ENCODE measurements at regions not wholly inside any gene's neighbourhood (a gene's known extent, or its start where the extent isn't known, plus 50 kb on each side); places are given as distances from the start of the nearest gene placed in this dataset.
A peak's percentile ranks its signal among the peaks of the same experiment; 100 is the strongest.

GRCh38 chr10:61332581-61332980, 120.6 kb downstream of the TMEM26 start:
- Mint-ChIP-seq H3K4me3 (no peak overlapping the region), H3K9me3 (peaks cover 5 to 6% of the 10 kb centered on the region in 2 donors), H3K27me3 (ENCODE audit: low read depth) (no peaks in the 10 kb centered on the region), H3K36me3 (ENCODE audit: insufficient read depth in 2 of 2) (no peaks in the 10 kb centered on the region), H3K27ac (no peak overlapping the region), H3K4me1 (ENCODE audit: low read depth) (no peaks in the 10 kb centered on the region)
- ATAC-seq (replicated peaks in 1 of 2) (no peak), DNase-seq (no peak)

GRCh38 chr10:61330669-61331068, 122.5 kb downstream of the TMEM26 start:
- Mint-ChIP-seq H3K27me3 (ENCODE audit: low read depth) (peaks cover 13% of the 10 kb centered on the region), H3K4me1 (ENCODE audit: low read depth) (no peaks in the 10 kb centered on the region), H3K27ac (no peak overlapping the region), H3K4me3 (no peak overlapping the region), H3K36me3 (ENCODE audit: insufficient read depth in 2 of 2) (no peaks in the 10 kb centered on the region), H3K9me3 (peaks cover 5 to 6% of the 10 kb centered on the region in 2 donors)
- DNase-seq: no peak
- no peak for ATAC-seq (replicated peaks in 1 of 2)

GRCh38 chr10:61329854-61330253, 123.3 kb downstream of the TMEM26 start:
- H3K27me3 Mint-ChIP-seq (ENCODE audit: low read depth): peaks cover 13% of the 10 kb centered on the region
- no peaks in the 10 kb centered on the region for H3K4me1 Mint-ChIP-seq (ENCODE audit: low read depth)
- no peak overlapping the region for H3K27ac Mint-ChIP-seq
- H3K9me3 Mint-ChIP-seq: peaks cover 5 to 6% of the 10 kb centered on the region in 2 donors
- ATAC-seq (replicated peaks in 1 of 2): no peak
- H3K4me3 Mint-ChIP-seq: no peak overlapping the region
- no peaks in the 10 kb centered on the region for H3K36me3 Mint-ChIP-seq (ENCODE audit: insufficient read depth in 2 of 2)
- no peak for DNase-seq

- Mint-ChIP-seq H3K27ac (no peak overlapping the region), H3K9me3 (peaks cover 3 to 4% of the 10 kb centered on the region in 2 donors), H3K4me1 (ENCODE audit: low read depth) (no peaks in the 10 kb centered on the region), H3K27me3 (ENCODE audit: low read depth) (peaks cover 13% of the 10 kb centered on the region), H3K4me3 (no peak overlapping the region), H3K36me3 (ENCODE audit: insufficient read depth in 2 of 2) (no peaks in the 10 kb centered on the region)
- no peak for DNase-seq
- ATAC-seq (replicated peaks in 1 of 2): no peak
Measured at GRCh38 chr10:61325223-61325960, 127.8 kb downstream of the TMEM26 start.

- no peak for DNase-seq
- H3K27ac Mint-ChIP-seq: no peak overlapping the region
- peaks cover 13% of the 10 kb centered on the region for H3K27me3 Mint-ChIP-seq (ENCODE audit: low read depth)
- no peak for ATAC-seq (replicated peaks in 1 of 2)
- H3K9me3 Mint-ChIP-seq: peaks cover 0 to 3% of the 10 kb centered on the region in 2 donors
- H3K4me3 Mint-ChIP-seq: no peak overlapping the region
- H3K36me3 Mint-ChIP-seq (ENCODE audit: insufficient read depth in 2 of 2): no peaks in the 10 kb centered on the region
- no peaks in the 10 kb centered on the region for H3K4me1 Mint-ChIP-seq (ENCODE audit: low read depth)
Measured at GRCh38 chr10:61323726-61324125, 129.5 kb downstream of the TMEM26 start.

GRCh38 chr10:61321041-61321857, 131.9 kb downstream of the TMEM26 start:
- Mint-ChIP-seq H3K4me3 (no peak overlapping the region), H3K9me3 (no peaks in the 10 kb centered on the region), H3K27me3 (ENCODE audit: low read depth) (peaks cover under 1% of the 10 kb centered on the region), H3K4me1 (ENCODE audit: low read depth) (no peaks in the 10 kb centered on the region), H3K36me3 (ENCODE audit: insufficient read depth in 2 of 2) (no peaks in the 10 kb centered on the region), H3K27ac (no peak overlapping the region)
- DNase-seq (no peak), ATAC-seq (replicated peaks in 1 of 2) (no peak)

GRCh38 chr10:61320257-61320587, 133.0 kb downstream of the TMEM26 start:
- H3K4me1 Mint-ChIP-seq (ENCODE audit: low read depth): no peaks in the 10 kb centered on the region
- DNase-seq (no peak), ATAC-seq (replicated peaks in 1 of 2) (no peak)
- H3K36me3 Mint-ChIP-seq (ENCODE audit: insufficient read depth in 2 of 2): no peaks in the 10 kb centered on the region
- peaks cover 0 to 2% of the 10 kb centered on the region in 2 donors for H3K9me3 Mint-ChIP-seq
- H3K27ac Mint-ChIP-seq: no peak overlapping the region
- H3K27me3 Mint-ChIP-seq (ENCODE audit: low read depth): no peaks in the 10 kb centered on the region
- H3K4me3 Mint-ChIP-seq: no peak overlapping the region

GRCh38 chr10:61319386-61320256, 133.6 kb downstream of the TMEM26 start:
- no peak for ATAC-seq (replicated peaks in 1 of 2)
- Mint-ChIP-seq H3K4me1 (ENCODE audit: low read depth) (peaks cover 3% of the 10 kb centered on the region), H3K27me3 (ENCODE audit: low read depth) (no peaks in the 10 kb centered on the region), H3K9me3 (peaks cover 0 to 2% of the 10 kb centered on the region in 2 donors), H3K36me3 (ENCODE audit: insufficient read depth in 2 of 2) (no peaks in the 10 kb centered on the region), H3K27ac (no peak overlapping the region), H3K4me3 (no peak overlapping the region)
- no peak for DNase-seq

GRCh38 chr10:61318429-61318828, 134.8 kb downstream of the TMEM26 start:
- Mint-ChIP-seq H3K27me3 (ENCODE audit: low read depth) (no peaks in the 10 kb centered on the region), H3K9me3 (peaks cover 0 to 2% of the 10 kb centered on the region in 2 donors), H3K27ac (no peak overlapping the region), H3K4me1 (ENCODE audit: low read depth) (peaks cover 13% of the 10 kb centered on the region), H3K4me3 (no peak overlapping the region), H3K36me3 (ENCODE audit: insufficient read depth in 2 of 2) (no peaks in the 10 kb centered on the region)
- DNase-seq (no peak), ATAC-seq (replicated peaks in 1 of 2) (no peak)

GRCh38 chr10:61317706-61318105, 135.5 kb downstream of the TMEM26 start:
- DNase-seq (no peak), ATAC-seq (replicated peaks in 1 of 2) (no peak)
- no peak overlapping the region for H3K4me3 Mint-ChIP-seq
- H3K27ac Mint-ChIP-seq: no peak overlapping the region
- peaks cover 15% of the 10 kb centered on the region for H3K4me1 Mint-ChIP-seq (ENCODE audit: low read depth)
- H3K36me3 Mint-ChIP-seq (ENCODE audit: insufficient read depth in 2 of 2): no peaks in the 10 kb centered on the region
- no peaks in the 10 kb centered on the region for H3K27me3 Mint-ChIP-seq (ENCODE audit: low read depth)
- H3K9me3 Mint-ChIP-seq: peaks cover 0 to 2% of the 10 kb centered on the region in 2 donors

GRCh38 chr10:61316676-61317265, 136.4 kb downstream of the TMEM26 start:
- DNase-seq (no peak), ATAC-seq (replicated peaks in 1 of 2) (no peak)
- no peak overlapping the region for H3K27ac Mint-ChIP-seq
- H3K9me3 Mint-ChIP-seq: peaks cover 0 to 2% of the 10 kb centered on the region in 2 donors
- no peak overlapping the region for H3K4me3 Mint-ChIP-seq
- H3K36me3 Mint-ChIP-seq (ENCODE audit: insufficient read depth in 2 of 2): no peaks in the 10 kb centered on the region
- H3K4me1 Mint-ChIP-seq (ENCODE audit: low read depth): peaks cover 15% of the 10 kb centered on the region
- no peaks in the 10 kb centered on the region for H3K27me3 Mint-ChIP-seq (ENCODE audit: low read depth)

GRCh38 chr10:61314273-61314672, 138.9 kb downstream of the TMEM26 start:
- peak overlapping the region; percentile 51 for H3K27ac Mint-ChIP-seq
- ATAC-seq (replicated peaks in 1 of 2) (no peak), DNase-seq (no peak)
- H3K9me3 Mint-ChIP-seq: peaks cover 0 to 2% of the 10 kb centered on the region in 2 donors
- H3K36me3 Mint-ChIP-seq (ENCODE audit: insufficient read depth in 2 of 2): no peaks in the 10 kb centered on the region
- H3K4me1 Mint-ChIP-seq (ENCODE audit: low read depth): peaks cover 15% of the 10 kb centered on the region
- H3K27me3 Mint-ChIP-seq (ENCODE audit: low read depth): no peaks in the 10 kb centered on the region
- H3K4me3 Mint-ChIP-seq: no peak overlapping the region
